ENCODE measurements at regions not wholly inside any gene's neighbourhood (a gene's known extent, or its start where the extent isn't known, plus 50 kb on each side); places are given as distances from the start of the nearest gene placed in this dataset.
A peak's percentile ranks its signal among the peaks of the same experiment; 100 is the strongest.
"Not testable (repeated sequence)": the region's sequence is repeated elsewhere in the genome, so short reads cannot be mapped to it uniquely, and the experiment has no call there.

GRCh38 chrX:146994163-146994562 lies 179.6 kb upstream of the CXorf51A start:
- no peak for DNase-seq (ENCODE audit: low spot score)

DNA sequence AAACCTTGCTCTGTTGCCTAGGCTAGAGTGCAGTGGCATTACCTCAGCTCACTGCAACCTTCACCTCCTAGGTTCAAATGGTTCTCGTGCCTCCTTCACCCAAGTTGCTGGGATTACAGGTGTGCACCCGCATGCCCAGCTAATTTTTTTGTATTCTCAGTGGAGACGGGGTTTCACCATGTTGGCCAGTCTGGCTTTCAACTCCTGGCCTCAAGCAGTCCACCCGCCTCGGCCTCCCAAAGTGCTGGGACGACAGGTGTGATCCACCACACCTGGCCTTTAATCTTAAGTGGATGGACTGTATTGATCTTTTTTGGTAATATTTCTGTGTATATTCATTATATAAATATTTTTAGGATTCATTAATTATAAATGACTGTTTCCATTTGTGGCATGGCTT lies 158.7 kb upstream of the CXorf51A start:
- DNase-seq (ENCODE audit: low spot score): no peak

GRCh38 chrX:146967306-146967705 lies 152.8 kb upstream of the CXorf51A start:
- DNase-seq (ENCODE audit: low spot score): no peak

- DNase-seq (ENCODE audit: low spot score): no peak
Observed at GRCh38 chrX:146956760-146957159, 142.2 kb upstream of the CXorf51A start.

DNA sequence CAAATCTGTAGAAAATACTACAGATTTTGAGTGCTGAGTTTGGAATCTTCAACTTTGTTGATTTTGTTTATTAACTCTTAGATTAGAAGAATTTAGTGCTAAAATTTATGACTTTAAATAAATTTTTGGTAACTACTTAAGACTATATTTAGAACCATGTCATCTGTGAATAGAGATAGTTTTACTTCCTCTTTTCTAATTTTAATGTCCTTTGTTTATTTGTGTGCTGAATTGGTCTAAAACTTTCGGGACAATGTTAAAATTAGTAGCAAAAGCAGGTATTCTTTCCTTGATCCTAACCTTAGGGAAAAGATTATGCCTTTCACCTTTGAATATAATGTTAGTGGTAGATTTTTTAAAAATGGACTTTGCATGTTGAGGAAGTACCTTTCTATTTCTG lies 119.7 kb upstream of the CXorf51A start:
- no peak for DNase-seq (ENCODE audit: low spot score)

- DNase-seq (ENCODE audit: low spot score): not testable (repeated sequence)
Observed at GRCh38 chrX:146932997-146933396, 118.5 kb upstream of the CXorf51A start.

DNA sequence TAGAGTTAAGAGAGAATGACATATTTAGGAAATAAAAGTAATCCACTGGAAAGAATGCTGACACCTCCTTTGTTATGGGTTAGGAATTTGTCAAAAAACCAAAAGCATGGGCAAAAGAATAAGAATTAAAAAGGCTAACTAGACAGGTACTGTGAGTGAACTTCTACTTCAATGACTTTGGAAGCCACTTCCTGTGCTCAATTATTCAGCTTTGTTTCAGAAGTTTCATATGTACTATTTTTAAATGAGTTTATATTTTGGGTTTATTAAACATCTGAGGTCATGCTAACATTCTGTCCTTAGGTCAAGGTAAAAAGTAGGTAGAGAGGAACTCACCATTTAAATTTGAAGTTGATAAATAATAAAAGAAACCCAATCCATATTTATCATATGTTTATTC lies 106.7 kb upstream of the CXorf51A start:
- no peak for DNase-seq (ENCODE audit: low spot score)

- DNase-seq (ENCODE audit: low spot score): peak; percentile 9
Observed at GRCh38 chrX:146907391-146908240, 93.1 kb upstream of the CXorf51A start.

- DNase-seq (ENCODE audit: low spot score): no peak
Observed at GRCh38 chrX:146906166-146906565, 91.6 kb upstream of the CXorf51A start.

- DNase-seq (ENCODE audit: low spot score): no peak
Observed at GRCh38 chrX:146887020-146887419, 72.5 kb upstream of the CXorf51A start.

DNA sequence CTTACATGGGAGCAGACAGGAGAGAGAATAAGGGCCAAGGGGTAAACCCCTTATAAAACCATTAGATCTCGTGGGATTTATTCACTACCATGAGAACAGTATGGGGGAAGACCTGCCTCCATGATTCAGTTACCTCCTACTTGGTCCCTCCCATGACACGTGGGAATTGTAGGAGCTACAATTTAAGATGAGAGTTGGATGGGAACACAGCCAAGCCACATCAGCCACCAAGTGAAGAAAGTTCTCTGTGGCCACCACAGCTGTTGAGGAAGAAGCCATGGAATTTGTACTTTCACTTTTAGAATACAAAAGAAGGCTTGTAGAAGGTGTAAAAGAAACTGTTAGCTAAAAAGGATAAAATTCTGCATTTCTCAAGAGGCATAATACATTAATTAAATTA lies 67.0 kb upstream of the CXorf51A start:
- no peak for DNase-seq (ENCODE audit: low spot score)

DNA sequence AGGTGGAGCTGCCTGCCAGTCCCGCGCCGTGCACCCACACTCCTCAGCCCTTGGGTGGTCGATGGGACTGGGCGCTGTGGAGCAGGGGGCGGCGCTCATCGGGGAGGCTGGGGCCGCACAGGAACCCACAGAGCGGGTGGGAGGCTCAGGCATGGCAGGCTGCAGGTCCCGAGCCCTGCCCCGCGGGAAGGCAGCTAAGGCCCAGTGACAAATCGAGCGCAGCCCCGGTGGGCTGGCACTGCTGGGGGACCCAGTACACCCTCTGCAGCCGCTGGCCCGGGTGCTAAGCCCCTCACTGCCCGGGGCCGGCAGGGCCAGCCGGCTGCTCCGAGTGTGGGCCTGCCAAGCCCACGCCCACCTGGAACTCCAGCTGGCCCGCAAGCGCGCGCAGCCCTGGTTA lies 52.3 kb upstream of the CXorf51A start:
- not testable (repeated sequence) for DNase-seq (ENCODE audit: low spot score)

DNA sequence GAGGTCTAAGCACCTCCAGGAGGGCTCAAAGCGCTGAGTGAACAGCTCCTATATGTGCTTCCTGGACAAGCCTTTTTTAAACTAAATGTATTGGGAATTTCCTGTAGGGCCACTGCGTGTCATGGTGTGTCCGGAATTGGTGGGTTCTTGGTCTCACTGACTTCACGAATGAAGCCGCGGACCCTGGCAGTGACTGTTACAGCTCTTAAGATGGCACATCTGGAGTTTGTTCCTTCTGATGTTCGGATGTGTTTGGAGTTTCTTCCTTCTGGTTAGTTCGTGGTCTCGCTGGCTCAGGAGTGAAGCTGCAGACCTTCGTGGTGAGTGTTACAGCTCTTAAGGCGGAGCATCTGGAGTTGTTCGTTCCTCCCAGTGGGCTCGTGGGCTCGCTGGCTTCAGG lies 51.2 kb upstream of the CXorf51A start:
- DNase-seq (ENCODE audit: low spot score): not testable (repeated sequence)

Data from Ammon's horn (tissue), 1 donor.